Breast epithelium (tissue), 4 donors: ENCODE measurements at regions not wholly inside any gene's neighbourhood (a gene's known extent, or its start where the extent isn't known, plus 50 kb on each side); places are given as distances from the start of the nearest gene placed in this dataset.

Experiments
- DNase-seq, 2 donors: peaks; one replicate each; pipeline ENCODE4 v3.0.0-alpha.2; 2019; ENCODE audit warnings: low spot score in 2 of 2
- H3K27ac ChIP-seq, 2 donors: fragments of 200-600 bp; sonication (generic) in 1 of 2; one replicate each; pipeline ENCODE4 v1.5.1; 2016 to 2019; ENCODE audit warnings: mild to moderate bottlenecking in 1 of 2
- H3K27me3 ChIP-seq, 2 donors: fragments of 200-600 bp; sonication (generic) in 1 of 2; one replicate each; pipeline versions ENCODE4 v1.5.1 to v1.6.0; 2017 to 2019; ENCODE audit warnings: control low read depth in 1 of 2, mild to moderate bottlenecking in 1 of 2
- H3K36me3 ChIP-seq: fragments of 200-600 bp; one replicate; pipeline ENCODE4 v1.5.1; 2019
- H3K4me1 ChIP-seq, 2 donors: fragments of 200-600 bp; sonication (generic); one replicate each; pipeline ENCODE4 v1.5.1; 2016 to 2019; ENCODE audit warnings: control low read depth in 1 of 2
- H3K4me3 ChIP-seq, 3 donors: fragments of 200-600 bp; sonication (generic); 1 replicate in 2 of 3; 2 replicates in 1 of 3; pipeline ENCODE4 v1.5.1; 2016 to 2019; ENCODE audit warnings: mild to moderate bottlenecking in 3 of 3, moderate library complexity in 2 of 3
- H3K9me3 ChIP-seq, 2 donors: fragments of 200-600 bp; sonication (generic) in 1 of 2; one replicate each; pipeline ENCODE4 v1.5.1; 2016 to 2019; ENCODE audit warnings: control low read depth in 1 of 2
- POLR2A ChIP-seq: fragments of 450-650 bp; IDR thresholded peaks from one replicate; pipeline ENCODE4 v1.6.1; 2016; ENCODE audit warnings: antibody characterized with exemption, mild to moderate bottlenecking, moderate library complexity
- POLR2AphosphoS5 ChIP-seq, 3 donors: sonication (generic); formaldehyde crosslinking; IDR thresholded peaks; one replicate each; pipeline ENCODE4 v1.6.1; 2017; ENCODE audit warnings: antibody characterized with exemption in 3 of 3
- intact Hi-C: fragments of 100-400 bp; cut with DNase I; formaldehyde crosslinking; loops from one replicate; pipeline ENCODE4 v1.15.1; 2023; ENCODE audit warnings: low total_unique reads
- TF ChIP-seq, protein P1 (sequence below), 3 donors: fragments of 450-650 bp; IDR thresholded peaks; one replicate each; pipeline ENCODE4 v1.5.1; 2016 to 2017; ENCODE audit warnings: antibody characterized with exemption in 3 of 3, mild to moderate bottlenecking in 3 of 3, moderate library complexity in 3 of 3

DNA sequence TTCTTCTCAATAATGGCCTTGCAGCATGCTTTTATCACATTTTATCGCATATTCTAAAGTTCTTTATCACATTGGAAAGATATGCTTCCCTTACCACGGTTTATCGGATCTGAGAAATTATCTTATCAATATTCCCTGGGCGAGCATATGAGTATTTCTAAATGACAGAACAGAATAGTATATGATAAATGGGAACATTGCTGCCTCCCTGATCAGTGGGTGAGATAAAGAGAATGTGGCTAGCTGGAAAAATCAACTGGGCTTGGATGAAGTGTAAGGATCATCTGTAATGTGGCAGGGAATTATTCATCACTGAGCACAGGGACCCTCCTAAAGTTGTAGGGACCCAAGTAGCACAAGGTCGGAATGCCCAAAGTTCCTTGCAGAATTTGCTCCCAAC lies 667.4 kb upstream of the NRP1 start:
- no peak overlapping the region for H3K4me3 ChIP-seq
- TF ChIP-seq POLR2A: no peak
- no peak for TF ChIP-seq POLR2AphosphoS5 (IDR thresholded peaks at IDR 0.05)
- TF ChIP-seq, protein P1, sequence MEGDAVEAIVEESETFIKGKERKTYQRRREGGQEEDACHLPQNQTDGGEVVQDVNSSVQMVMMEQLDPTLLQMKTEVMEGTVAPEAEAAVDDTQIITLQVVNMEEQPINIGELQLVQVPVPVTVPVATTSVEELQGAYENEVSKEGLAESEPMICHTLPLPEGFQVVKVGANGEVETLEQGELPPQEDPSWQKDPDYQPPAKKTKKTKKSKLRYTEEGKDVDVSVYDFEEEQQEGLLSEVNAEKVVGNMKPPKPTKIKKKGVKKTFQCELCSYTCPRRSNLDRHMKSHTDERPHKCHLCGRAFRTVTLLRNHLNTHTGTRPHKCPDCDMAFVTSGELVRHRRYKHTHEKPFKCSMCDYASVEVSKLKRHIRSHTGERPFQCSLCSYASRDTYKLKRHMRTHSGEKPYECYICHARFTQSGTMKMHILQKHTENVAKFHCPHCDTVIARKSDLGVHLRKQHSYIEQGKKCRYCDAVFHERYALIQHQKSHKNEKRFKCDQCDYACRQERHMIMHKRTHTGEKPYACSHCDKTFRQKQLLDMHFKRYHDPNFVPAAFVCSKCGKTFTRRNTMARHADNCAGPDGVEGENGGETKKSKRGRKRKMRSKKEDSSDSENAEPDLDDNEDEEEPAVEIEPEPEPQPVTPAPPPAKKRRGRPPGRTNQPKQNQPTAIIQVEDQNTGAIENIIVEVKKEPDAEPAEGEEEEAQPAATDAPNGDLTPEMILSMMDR (IDR thresholded peaks at IDR 0.05): no peak
- H3K9me3 ChIP-seq: no peaks in the 10 kb centered on the region
- H3K4me1 ChIP-seq: no peaks in the 10 kb centered on the region
- DNase-seq: no peak
- intact Hi-C loops: no loop called here
- no peaks in the 10 kb centered on the region for H3K36me3 ChIP-seq
- no peak overlapping the region for H3K27ac ChIP-seq
- H3K27me3 ChIP-seq: no peaks in the 10 kb centered on the region

DNA sequence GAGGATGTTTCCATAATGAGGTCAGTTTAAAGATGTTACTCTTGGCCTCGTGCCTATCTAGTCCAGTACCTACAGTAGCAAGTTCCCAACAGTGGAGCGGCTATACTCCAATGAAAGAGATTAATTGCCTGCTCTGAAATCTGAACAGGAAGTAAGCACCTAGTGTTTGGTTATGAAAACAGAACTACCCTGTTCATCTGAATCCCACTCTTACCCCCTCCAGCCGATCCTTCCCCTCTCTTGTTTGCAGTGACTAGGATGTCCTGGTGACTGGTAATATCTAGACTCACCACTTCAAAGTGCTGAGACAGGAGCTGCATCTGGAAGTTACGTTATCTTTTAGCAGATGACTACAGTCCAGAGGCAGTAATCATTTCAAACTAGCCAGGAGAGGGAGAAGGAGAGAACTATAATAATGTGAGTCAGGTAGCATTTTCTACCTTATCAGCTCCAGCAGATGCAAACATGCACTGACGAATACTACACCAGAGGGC lies 666.7 kb upstream of the NRP1 start:
- Histone ChIP-seq H3K27me3 (no peaks in the 10 kb centered on the region), H3K27ac (no peak overlapping the region), H3K4me3 (no peak overlapping the region), H3K4me1 (no peaks in the 10 kb centered on the region), H3K36me3 (no peaks in the 10 kb centered on the region), H3K9me3 (no peaks in the 10 kb centered on the region)
- intact Hi-C loops: no loop called here
- TF ChIP-seq, protein P1 (IDR thresholded peaks at IDR 0.05): no peak
- DNase-seq: no peak

DNA sequence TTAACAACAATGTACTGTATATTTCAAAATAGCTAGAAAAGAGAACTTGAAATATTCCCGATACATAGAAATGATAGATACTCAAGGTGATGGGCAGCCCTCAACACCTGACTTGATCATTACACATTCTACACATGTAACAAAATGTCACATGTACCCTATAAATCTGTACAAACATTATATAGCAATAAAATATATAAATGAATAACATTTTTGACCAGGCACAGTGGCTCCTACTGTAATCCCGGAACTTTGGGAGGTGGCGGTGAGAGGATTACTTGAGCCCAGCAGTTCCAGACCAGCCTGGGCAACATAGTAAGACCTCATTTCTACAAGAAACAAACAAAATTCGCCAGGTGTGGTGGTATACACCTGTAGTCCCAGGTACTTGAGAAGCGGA lies 659.5 kb upstream of the NRP1 start:
- Histone ChIP-seq H3K27me3 (no peaks in the 10 kb centered on the region), H3K4me3 (no peak overlapping the region), H3K36me3 (no peaks in the 10 kb centered on the region), H3K27ac (no peak overlapping the region), H3K9me3 (no peaks in the 10 kb centered on the region), H3K4me1 (no peaks in the 10 kb centered on the region)
- TF ChIP-seq POLR2A (no peak), POLR2AphosphoS5 (IDR thresholded peaks at IDR 0.05) (no peak)
- TF ChIP-seq, protein P1 (IDR thresholded peaks at IDR 0.05): no peak
- DNase-seq: no peak
- intact Hi-C loops: no loop called here

DNA sequence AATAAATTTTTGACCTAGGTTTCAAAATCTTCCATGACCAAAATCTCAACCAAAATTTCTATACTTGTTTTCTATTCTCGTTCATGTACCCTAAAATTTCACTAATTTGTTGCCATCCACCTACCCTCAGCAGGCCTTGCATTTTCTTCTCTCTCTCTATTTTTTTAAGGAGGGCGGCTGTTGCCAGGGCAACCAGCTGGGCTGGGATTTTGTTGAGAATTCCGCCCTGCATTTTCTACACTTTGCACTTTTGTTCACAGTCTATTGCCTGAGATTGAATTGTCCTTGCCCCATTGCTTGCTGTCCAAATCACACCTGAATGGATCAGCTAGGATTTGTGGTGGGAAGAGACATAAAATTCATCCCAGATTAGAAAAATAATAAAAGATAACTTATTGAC lies 657.5 kb upstream of the NRP1 start:
- DNase-seq: no peak
- H3K36me3 ChIP-seq: no peaks in the 10 kb centered on the region
- H3K9me3 ChIP-seq: no peaks in the 10 kb centered on the region
- no peaks in the 10 kb centered on the region for H3K4me1 ChIP-seq
- no peak overlapping the region for H3K27ac ChIP-seq
- no peak overlapping the region for H3K4me3 ChIP-seq
- TF ChIP-seq, protein P1 (IDR thresholded peaks at IDR 0.05): no peak
- no peak for TF ChIP-seq POLR2AphosphoS5 (IDR thresholded peaks at IDR 0.05)
- no peak for TF ChIP-seq POLR2A
- H3K27me3 ChIP-seq: no peaks in the 10 kb centered on the region
- intact Hi-C loops: no loop called here

DNA sequence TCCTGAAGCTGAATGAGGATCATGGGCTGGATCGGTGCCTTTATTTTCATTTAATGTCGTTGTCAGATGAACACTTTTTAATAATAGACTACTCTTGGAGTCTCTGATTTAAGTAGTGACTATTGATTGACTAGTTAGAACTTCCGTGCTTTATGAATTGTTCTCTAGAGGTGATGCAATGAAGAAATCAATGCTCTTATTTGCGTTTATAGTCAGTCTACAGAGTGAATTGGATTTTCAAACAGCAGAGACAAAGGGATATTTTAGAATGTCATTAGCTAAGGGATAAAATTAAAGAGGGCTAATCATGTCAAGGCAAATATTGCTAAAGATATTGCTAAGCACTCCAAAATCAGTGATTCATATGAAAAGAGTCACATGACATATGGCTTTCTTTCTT lies 652.0 kb upstream of the NRP1 start:
- Histone ChIP-seq H3K36me3 (no peaks in the 10 kb centered on the region), H3K27ac (no peak overlapping the region), H3K27me3 (no peaks in the 10 kb centered on the region), H3K4me1 (no peaks in the 10 kb centered on the region), H3K9me3 (no peaks in the 10 kb centered on the region), H3K4me3 (no peak overlapping the region)
- no peak for DNase-seq
- TF ChIP-seq, protein P1 (IDR thresholded peaks at IDR 0.05): no peak
- intact Hi-C loops: no loop called here
